H9 (cell line): ENCODE measurements at regions not wholly inside any gene's neighbourhood (a gene's known extent, or its start where the extent isn't known, plus 50 kb on each side); places are given as distances from the start of the nearest gene placed in this dataset.

ENCODE experiments used
- DNase-seq: peaks from one replicate; pipeline ENCODE4 v3.0.0-alpha.2; 2017
- H2AFZ ChIP-seq: one replicate; pipeline ENCODE4 v1.6.1; 2013; ENCODE audit warnings: mild to moderate bottlenecking, low read length, control low read depth, moderate library complexity
- H2AK5ac ChIP-seq: 2 replicates; pipeline ENCODE4 v1.6.1; 2013; ENCODE audit warnings: low read length, control low read depth, mixed read lengths; ENCODE audit not compliant: insufficient read length
- H2BK120ac ChIP-seq: one replicate; pipeline ENCODE4 v1.6.1; 2013; ENCODE audit warnings: low read depth, mild to moderate bottlenecking, low read length, control low read depth, inconsistent platforms; ENCODE audit not compliant: poor library complexity, severe bottlenecking
- H2BK12ac ChIP-seq: 2 replicates; pipeline ENCODE4 v1.6.1; 2013; ENCODE audit warnings: low read length, control low read depth, mixed read lengths, low read depth; ENCODE audit not compliant: insufficient read length
- H2BK15ac ChIP-seq: 2 replicates; pipeline ENCODE4 v1.6.1; 2013; ENCODE audit warnings: low read depth, low read length, control low read depth
- H2BK20ac ChIP-seq: one replicate; pipeline ENCODE4 v1.6.1; 2013; ENCODE audit warnings: low read depth, mild to moderate bottlenecking, low read length, control low read depth, inconsistent platforms; ENCODE audit not compliant: poor library complexity, severe bottlenecking
- H2BK5ac ChIP-seq: 2 replicates; pipeline ENCODE4 v1.6.1; 2013; ENCODE audit warnings: low read length, control low read depth, mixed read lengths; ENCODE audit not compliant: insufficient read length
- H3K14ac ChIP-seq: 2 replicates; pipeline ENCODE4 v1.6.1; 2013; ENCODE audit warnings: low read length, control low read depth; ENCODE audit not compliant: insufficient read depth
- H3K18ac ChIP-seq: 2 replicates; pipeline ENCODE4 v1.6.1; 2013; ENCODE audit warnings: low read depth, mild to moderate bottlenecking, mixed read lengths, low read length, control low read depth; ENCODE audit not compliant: insufficient read length
- H3K23ac ChIP-seq: 2 replicates; pipeline ENCODE4 v1.6.1; 2013; ENCODE audit warnings: low read length, control low read depth, mixed read lengths, low read depth; ENCODE audit not compliant: insufficient read length
- H3K23me2 ChIP-seq: 2 replicates; pipeline ENCODE4 v1.6.1; 2013; ENCODE audit warnings: low read depth, mild to moderate bottlenecking, mixed read lengths, low read length, control low read depth; ENCODE audit not compliant: insufficient read length, poor library complexity, severe bottlenecking
- H3K27ac ChIP-seq: 2 replicates; pipeline ENCODE4 v1.5.1; 2013; ENCODE audit warnings: low read length, control low read depth, mixed read lengths, low read depth; ENCODE audit not compliant: insufficient read length
- H3K27me3 ChIP-seq: 2 replicates; pipeline ENCODE4 v1.6.1; 2013; ENCODE audit warnings: low read length, control low read depth, inconsistent platforms; ENCODE audit not compliant: insufficient read depth
- H3K4ac ChIP-seq: 2 replicates; pipeline ENCODE4 v1.6.1; 2013; ENCODE audit warnings: low read depth, mild to moderate bottlenecking, control low read depth, inconsistent platforms, low read length, moderate library complexity
- H3K4me1 ChIP-seq: 2 replicates; pipeline ENCODE4 v1.6.1; 2013; ENCODE audit warnings: low read length, control low read depth, inconsistent platforms; ENCODE audit not compliant: insufficient read depth
- H3K4me2 ChIP-seq: 2 replicates; pipeline ENCODE4 v1.6.1; 2013; ENCODE audit warnings: low read length, control low read depth, mixed read lengths; ENCODE audit not compliant: insufficient read length, insufficient read depth
- H3K56ac ChIP-seq: 2 replicates; pipeline ENCODE4 v1.6.1; 2013; ENCODE audit warnings: low read depth, mild to moderate bottlenecking, mixed read lengths, low read length, control low read depth; ENCODE audit not compliant: insufficient read length
- H3K79me1 ChIP-seq: 2 replicates; pipeline ENCODE4 v1.6.1; 2013; ENCODE audit warnings: low read depth, mild to moderate bottlenecking, moderate library complexity, low read length, control low read depth, inconsistent platforms; ENCODE audit not compliant: insufficient read depth, poor library complexity, severe bottlenecking
- H3K79me2 ChIP-seq: 2 replicates; pipeline ENCODE4 v1.6.1; 2013; ENCODE audit warnings: low read length, control low read depth, inconsistent platforms; ENCODE audit not compliant: insufficient read depth
- H3K9ac ChIP-seq: 2 replicates; pipeline ENCODE4 v1.6.1; 2013; ENCODE audit warnings: low read length, control low read depth, mixed read lengths; ENCODE audit not compliant: insufficient read length; ENCODE audit errors: extremely low read depth
- H3K9me3 ChIP-seq: one replicate; pipeline ENCODE4 v1.6.1; 2013; ENCODE audit warnings: low read depth, low read length, inconsistent platforms; ENCODE audit not compliant: control insufficient read depth
- H3T11ph ChIP-seq: one replicate; pipeline ENCODE4 v1.6.1; 2013; ENCODE audit warnings: mild to moderate bottlenecking, low read length, control low read depth, inconsistent platforms
- H4K20me1 ChIP-seq: one replicate; pipeline ENCODE4 v1.6.1; 2013; ENCODE audit not compliant: control insufficient read depth, insufficient read length, insufficient read depth
- H4K5ac ChIP-seq: 2 replicates; pipeline ENCODE4 v1.6.1; 2013; ENCODE audit warnings: low read depth, mild to moderate bottlenecking, mixed read lengths, low read length, control low read depth; ENCODE audit not compliant: insufficient read length
- H4K8ac ChIP-seq: replicated peaks from 2 replicates; pipeline ENCODE4 v1.6.1; 2013; ENCODE audit warnings: low read length, control low read depth, mixed read lengths, low read depth; ENCODE audit not compliant: insufficient read length
- H4K91ac ChIP-seq: 2 replicates; pipeline ENCODE4 v1.6.1; 2013; ENCODE audit warnings: low read depth, mild to moderate bottlenecking, moderate library complexity, mixed read lengths, low read length, control low read depth; ENCODE audit not compliant: insufficient read length
- H3K27ac Mint-ChIP-seq, 3 experiments: 2 replicates in 2 of 3; 3 replicates in 1 of 3; pipeline ENCODE4 v1.8.0; 2020 to 2021; ENCODE audit warnings: mixed read lengths in 3 of 3, mild to moderate bottlenecking in 1 of 3, moderate library complexity in 1 of 3
- H3K27me3 Mint-ChIP-seq: 2 replicates; pipeline ENCODE4 v1.8.0; 2021; ENCODE audit warnings: low read depth, mild to moderate bottlenecking, moderate library complexity, mixed read lengths
- H3K36me3 Mint-ChIP-seq, 3 experiments: 2 replicates in 2 of 3; 3 replicates in 1 of 3; pipeline ENCODE4 v1.8.0; 2020 to 2021; ENCODE audit warnings: low read depth in 3 of 3, mixed read lengths in 3 of 3; ENCODE audit not compliant: insufficient read depth in 1 of 3
- H3K4me1 Mint-ChIP-seq, 2 experiments: 2 replicates each; pipeline ENCODE4 v1.8.0; 2020; ENCODE audit warnings: mixed read lengths in 2 of 2
- H3K4me3 Mint-ChIP-seq, 2 experiments: 2 replicates in 1 of 2; 3 replicates in 1 of 2; pipeline ENCODE4 v1.8.0; 2020 to 2021; ENCODE audit warnings: mild to moderate bottlenecking in 2 of 2, mixed read lengths in 2 of 2, moderate library complexity in 1 of 2
- H3K9me3 Mint-ChIP-seq, 2 experiments: 2 replicates in 1 of 2; 3 replicates in 1 of 2; pipeline ENCODE4 v1.8.0; 2020; ENCODE audit warnings: mild to moderate bottlenecking in 2 of 2, mixed read lengths in 2 of 2, moderate library complexity in 1 of 2
- CTCF ChIP-seq: fragments of 200-600 bp; sonication (generic); conservative IDR thresholded peaks from 3 replicates; pipeline ENCODE4 v1.8.0; 2021; ENCODE audit warnings: antibody characterized with exemption, mild to moderate bottlenecking
- whole genome bisulfite sequencing: extraction: QIAGEN DNeasy Blood & Tissue Kit; methylation state at CpG from one replicate; pipeline ENCODE4 v1.1.7; 2013; ENCODE audit warnings: missing lambda C conversion rate, low lambda C conversion rate, mixed read lengths; ENCODE audit not compliant: insufficient read length; ENCODE audit errors: extremely low coverage; 5-methylcytosine and 5-hydroxymethylcytosine counted together

- Histone ChIP-seq H3K4me2 (no peak overlapping the region), H4K20me1 (no peaks in the 10 kb centered on the region), H2BK15ac (no peak overlapping the region), H4K5ac (no peak overlapping the region), H4K91ac (no peak overlapping the region), H3K18ac (no peak overlapping the region), H3K4me1 (no peaks in the 10 kb centered on the region), H3K23ac (no peak overlapping the region), H3K9me3 (no peaks in the 10 kb centered on the region), H3K27ac (no peak overlapping the region), H2BK20ac (no peak overlapping the region), H3K79me2 (no peaks in the 10 kb centered on the region), H3K79me1 (no peaks in the 10 kb centered on the region), H3T11ph (no peak overlapping the region), H3K9ac (no peak overlapping the region), H3K14ac (no peak overlapping the region), H3K56ac (no peak overlapping the region), H2BK5ac (no peak overlapping the region), H3K23me2 (no peaks in the 10 kb centered on the region), H2BK12ac (no peak overlapping the region), H2BK120ac (no peak overlapping the region), H2AK5ac (no peak overlapping the region), H3K27me3 (no peaks in the 10 kb centered on the region), H4K8ac (no peak overlapping the region), H2AFZ (no peak overlapping the region), H3K4ac (no peak overlapping the region)
- DNase-seq = no peak
- H3K36me3 Mint-ChIP-seq = peaks cover 8 to 25% (median 10%) of the 10 kb centered on the region in 3 experiments
- H3K27ac Mint-ChIP-seq = no peak overlapping the region
- no peaks in the 10 kb centered on the region for H3K27me3 Mint-ChIP-seq
- peaks cover 11 to 13% of the 10 kb centered on the region in 2 experiments for H3K9me3 Mint-ChIP-seq
- H3K4me1 Mint-ChIP-seq = peaks cover 0 to 2% of the 10 kb centered on the region in 2 experiments; a peak in 1 of 4 replicates
- TF ChIP-seq CTCF = no peak
- no CpG with 5 or more reads among the region's 1 CpG for whole genome bisulfite sequencing
- no peak overlapping the region for H3K4me3 Mint-ChIP-seq
These were observed 168.7 kb downstream of the AEBP2 start for GRCh38 chr12:19608039-19608438.
